ENCODE measurements at regions not wholly inside any gene's neighbourhood (a gene's known extent, or its start where the extent isn't known, plus 50 kb on each side); places are given as distances from the start of the nearest gene placed in this dataset.

GRCh38 chr2:2688254-2688653 is 357.2 kb upstream of the MYT1L start:
- TF ChIP-seq CTCF (IDR thresholded peaks at IDR 0.05; ENCODE audit: insufficient read depth, low read length, poor library complexity, severe bottlenecking) (no peak), EZH2phosphoT487 (conservative IDR thresholded peaks at IDR 0.05; ENCODE audit: low read length) (no peak)

Data from SU-DHL-6 (cell line).